Adrenal gland (tissue), 9 donors: ENCODE measurements at regions not wholly inside any gene's neighbourhood (a gene's known extent, or its start where the extent isn't known, plus 50 kb on each side); places are given as distances from the start of the nearest gene placed in this dataset.
"Not testable (repeated sequence)": the region's sequence is repeated elsewhere in the genome, so short reads cannot be mapped to it uniquely, and the experiment has no call there.

Experiments
- DNase-seq, 7 donors: peaks; one replicate each; pipeline ENCODE4 v3.0.0-alpha.2; 2019 to 2020
- H3K27ac ChIP-seq, 5 donors: fragments of 200-600 bp; sonication (generic) in 4 of 5; 1 replicate in 3 of 5; 2 replicates in 2 of 5; pipeline versions ENCODE4 v1.5.1 to v1.8.0; 2016 to 2020; ENCODE audit warnings: mild to moderate bottlenecking in 1 of 5
- H3K27me3 ChIP-seq: fragments of 200-600 bp; 2 replicates; pipeline ENCODE4 v1.8.0; 2021
- H3K36me3 ChIP-seq, 2 donors: fragments of 200-600 bp; replicated peaks in 1 of 2; 1 replicate in 1 of 2; 2 replicates in 1 of 2; pipeline versions ENCODE4 v1.5.1 to v1.8.0; 2018 to 2022
- H3K4me1 ChIP-seq, 2 donors: fragments of 200-600 bp; replicated peaks in 1 of 2; 1 replicate in 1 of 2; 2 replicates in 1 of 2; pipeline versions ENCODE4 v1.5.1 to v1.8.0; 2018 to 2021
- H3K4me3 ChIP-seq, 4 donors: fragments of 200-600 bp; sonication (generic) in 3 of 4; one replicate each; pipeline ENCODE4 v1.5.1; 2016 to 2018
- H3K9me3 ChIP-seq, 3 donors: fragments of 200-600 bp; sonication (generic) in 1 of 3; replicated peaks in 1 of 3; 1 replicate in 2 of 3; 2 replicates in 1 of 3; pipeline versions ENCODE4 v1.5.1 to v1.8.0; 2016 to 2021
- POLR2A ChIP-seq, 2 donors: fragments of 450-650 bp; IDR thresholded peaks; one replicate each; pipeline ENCODE4 v1.6.1; 2017; ENCODE audit warnings: antibody characterized with exemption in 2 of 2, mild to moderate bottlenecking in 2 of 2, moderate library complexity in 1 of 2
- WGBS, 4 donors: extraction: QIAGEN DNeasy Blood & Tissue Kit in 2 of 4; methylation state at CpG; one replicate each; pipeline versions ENCODE4 v1.1.5 to v1.1.7; 2013 to 2017; 5-methylcytosine and 5-hydroxymethylcytosine counted together
- intact Hi-C, 2 donors: fragments of 100-400 bp; cut with DNase I; formaldehyde crosslinking; loops; one replicate each; pipeline versions ENCODE4 v1.14.1 to v1.15.0; 2022 to 2023
- TF ChIP-seq, protein P1 (sequence below), 6 experiments: fragments of 450-650 bp in 4 of 6; fragments of 200-600 bp in 2 of 6; sonication (generic) in 1 of 6; IDR thresholded peaks; 1 replicate in 5 of 6; 2 replicates in 1 of 6; pipeline versions ENCODE4 v1.5.1 to v1.8.0; 2016 to 2021; ENCODE audit warnings: antibody characterized with exemption in 6 of 6, mild to moderate bottlenecking in 2 of 6, moderate library complexity in 1 of 6
- donor health status: healthy with polysubstance abuse.
- donor health status: Bipolar disorder and iron deficiency.
- donor health status: DM: yes; HTN: yes; CAD: no.
- donor health status: DM: no; HTN: no; CAD: no.
- donor health status: DM: no; HTN: no; CAD: no.

DNA sequence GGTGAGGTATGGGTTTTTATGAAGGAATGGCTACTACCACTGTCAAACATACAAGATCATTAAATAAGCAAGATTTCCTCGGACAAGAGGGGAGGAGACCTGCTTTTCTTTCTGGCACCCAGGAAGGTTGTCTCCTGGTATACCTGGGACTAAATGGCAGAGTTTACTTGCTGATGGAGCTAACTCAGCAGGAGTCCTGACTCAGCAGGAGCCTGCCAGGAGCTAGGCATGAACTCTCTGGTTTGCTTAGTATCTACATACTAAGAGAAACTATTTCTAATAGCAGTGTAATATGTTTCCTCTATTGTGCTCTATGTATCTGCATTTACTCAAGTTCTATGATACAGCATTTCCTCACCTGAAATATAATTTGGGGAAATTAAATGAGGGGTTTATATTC is 404.2 kb downstream of the RSL24D1 start:
- H3K9me3 ChIP-seq: no peaks in the 10 kb centered on the region
- H3K4me3 ChIP-seq: no peak overlapping the region
- no peaks in the 10 kb centered on the region for H3K4me1 ChIP-seq
- DNase-seq: no peak
- intact Hi-C loops: no loop called here
- WGBS, 4 donors: 71 to 88% (median 78%) methylated on average over 1 of the region's 1 CpG
- TF ChIP-seq, protein P1, sequence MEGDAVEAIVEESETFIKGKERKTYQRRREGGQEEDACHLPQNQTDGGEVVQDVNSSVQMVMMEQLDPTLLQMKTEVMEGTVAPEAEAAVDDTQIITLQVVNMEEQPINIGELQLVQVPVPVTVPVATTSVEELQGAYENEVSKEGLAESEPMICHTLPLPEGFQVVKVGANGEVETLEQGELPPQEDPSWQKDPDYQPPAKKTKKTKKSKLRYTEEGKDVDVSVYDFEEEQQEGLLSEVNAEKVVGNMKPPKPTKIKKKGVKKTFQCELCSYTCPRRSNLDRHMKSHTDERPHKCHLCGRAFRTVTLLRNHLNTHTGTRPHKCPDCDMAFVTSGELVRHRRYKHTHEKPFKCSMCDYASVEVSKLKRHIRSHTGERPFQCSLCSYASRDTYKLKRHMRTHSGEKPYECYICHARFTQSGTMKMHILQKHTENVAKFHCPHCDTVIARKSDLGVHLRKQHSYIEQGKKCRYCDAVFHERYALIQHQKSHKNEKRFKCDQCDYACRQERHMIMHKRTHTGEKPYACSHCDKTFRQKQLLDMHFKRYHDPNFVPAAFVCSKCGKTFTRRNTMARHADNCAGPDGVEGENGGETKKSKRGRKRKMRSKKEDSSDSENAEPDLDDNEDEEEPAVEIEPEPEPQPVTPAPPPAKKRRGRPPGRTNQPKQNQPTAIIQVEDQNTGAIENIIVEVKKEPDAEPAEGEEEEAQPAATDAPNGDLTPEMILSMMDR (IDR thresholded peaks at IDR 0.05): no peak
- TF ChIP-seq POLR2A (IDR thresholded peaks at IDR 0.05): no peak
- H3K27me3 ChIP-seq: no peaks in the 10 kb centered on the region
- no peaks in the 10 kb centered on the region for H3K36me3 ChIP-seq
- no peak overlapping the region for H3K27ac ChIP-seq

DNA sequence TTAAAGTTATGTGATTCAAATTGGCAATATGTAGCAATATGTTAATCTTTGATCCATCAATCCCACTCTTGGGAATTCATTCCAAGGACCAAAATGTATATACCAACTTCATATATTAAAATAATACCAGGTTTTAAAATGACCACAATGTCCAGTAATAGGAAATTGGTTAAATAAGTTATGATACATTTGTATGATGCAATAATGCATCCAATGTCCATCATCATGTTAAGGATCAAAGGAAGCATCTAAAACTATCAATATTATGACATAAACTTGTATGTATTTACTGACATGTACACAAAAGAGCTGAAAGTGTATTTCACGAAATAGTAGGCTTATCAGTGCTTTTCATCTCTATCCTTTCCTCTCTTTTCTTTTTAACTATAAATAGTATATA is 406.0 kb downstream of the RSL24D1 start:
- Histone ChIP-seq H3K27me3 (no peaks in the 10 kb centered on the region), H3K4me1 (no peaks in the 10 kb centered on the region), H3K9me3 (no peaks in the 10 kb centered on the region), H3K36me3 (no peaks in the 10 kb centered on the region), H3K4me3 (no peak overlapping the region), H3K27ac (no peak overlapping the region)
- 35 to 50% (median 45%) methylated on average over 1 of the region's 1 CpG for WGBS, 4 donors
- no peak for TF ChIP-seq POLR2A (IDR thresholded peaks at IDR 0.05)
- TF ChIP-seq, protein P1 (IDR thresholded peaks at IDR 0.05): no peak
- intact Hi-C loops: no loop called here
- no peak for DNase-seq

DNA sequence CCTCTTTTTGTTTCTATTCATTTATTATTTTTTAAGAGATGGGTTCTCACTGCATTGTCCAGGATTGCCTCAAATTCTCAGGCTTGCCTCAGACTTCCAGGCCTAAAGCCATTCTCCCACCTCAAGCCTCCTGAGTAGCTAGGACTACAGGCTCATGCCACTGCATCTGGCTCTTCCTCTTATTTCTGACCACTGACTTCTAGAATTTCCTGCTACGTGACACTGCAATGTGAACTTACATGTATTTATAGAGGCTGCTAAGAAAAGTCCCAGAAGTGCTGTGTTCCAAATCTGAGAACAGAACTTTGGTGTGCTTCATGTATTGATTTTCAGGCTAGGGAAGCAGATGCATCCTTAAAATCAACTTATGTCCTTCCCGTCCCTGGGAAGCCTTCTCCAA is 407.4 kb downstream of the RSL24D1 start:
- intact Hi-C loops: no loop called here
- WGBS, 4 donors: 43 to 63% (median 50%) methylated on average over 2 of the region's 2 CpGs
- DNase-seq: no peak
- Histone ChIP-seq H3K4me1 (no peaks in the 10 kb centered on the region), H3K27me3 (no peaks in the 10 kb centered on the region), H3K4me3 (no peak overlapping the region), H3K9me3 (no peaks in the 10 kb centered on the region), H3K27ac (no peak overlapping the region), H3K36me3 (no peaks in the 10 kb centered on the region)
- TF ChIP-seq, protein P1 (IDR thresholded peaks at IDR 0.05): no peak
- no peak for TF ChIP-seq POLR2A (IDR thresholded peaks at IDR 0.05)

DNA sequence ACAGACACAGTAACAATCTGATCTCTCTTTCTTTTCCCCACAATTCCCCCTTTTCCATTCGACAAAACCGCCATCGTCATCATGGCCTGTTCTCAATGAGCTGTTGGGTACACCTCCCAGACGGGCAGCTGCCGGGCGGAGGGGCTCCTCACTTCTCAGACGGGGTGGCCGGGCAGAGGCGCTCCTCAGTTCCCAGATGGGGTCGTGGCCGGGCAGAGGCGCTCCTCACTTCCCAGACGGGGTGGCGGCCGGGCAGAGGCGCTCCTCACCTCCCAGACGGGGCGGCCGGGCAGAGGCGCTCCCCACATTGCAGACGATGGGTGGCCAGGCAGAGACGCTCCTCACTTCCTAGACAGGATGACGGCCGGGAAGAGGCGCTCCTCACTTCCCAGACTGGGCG is 415.5 kb downstream of the RSL24D1 start:
- not testable (repeated sequence) for DNase-seq, H3K9me3 ChIP-seq, H3K27me3 ChIP-seq

DNA sequence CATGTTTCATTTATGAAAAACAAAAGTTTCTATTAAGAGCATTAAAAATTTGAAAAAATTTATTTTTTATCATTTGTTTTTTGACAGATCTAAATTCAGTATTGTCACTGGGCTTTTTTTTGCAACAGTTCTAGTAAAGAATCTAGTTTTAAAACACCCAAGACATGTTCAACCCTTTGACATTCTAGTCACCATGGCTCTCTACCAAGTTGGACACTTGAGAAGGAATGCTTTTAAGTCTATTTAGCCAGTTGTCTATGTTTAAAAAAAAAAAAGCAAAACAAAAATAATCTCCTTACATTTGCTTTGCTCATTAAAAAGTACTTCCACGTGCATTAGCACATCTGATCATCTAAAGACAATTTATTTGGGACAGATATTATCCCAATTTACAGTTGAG is 417.5 kb downstream of the RSL24D1 start:
- H3K9me3 ChIP-seq: no peaks in the 10 kb centered on the region
- WGBS, 4 donors: 43 to 64% (median 49%) methylated on average over 1 of the region's 1 CpG
- H3K27me3 ChIP-seq: no peaks in the 10 kb centered on the region
- H3K36me3 ChIP-seq: no peaks in the 10 kb centered on the region
- no peak for DNase-seq
- H3K4me1 ChIP-seq: no peaks in the 10 kb centered on the region
- intact Hi-C loops: no loop called here
- no peak overlapping the region for H3K4me3 ChIP-seq
- H3K27ac ChIP-seq: no peak overlapping the region
- no peak for TF ChIP-seq POLR2A (IDR thresholded peaks at IDR 0.05)
- TF ChIP-seq, protein P1 (IDR thresholded peaks at IDR 0.05): no peak

More for the DNA sequence above, 415.5 kb downstream of the RSL24D1 start:
- H3K4me3 ChIP-seq, H3K27ac ChIP-seq, H3K4me1 ChIP-seq, H3K36me3 ChIP-seq, intact Hi-C loops: not testable (repeated sequence)
- WGBS, 4 donors: 89 to 93% (median 91%) methylated on average over 10 to 26 of the region's 26 CpGs
